ENCODE measurements at regions not wholly inside any gene's neighbourhood (a gene's known extent, or its start where the extent isn't known, plus 50 kb on each side); places are given as distances from the start of the nearest gene placed in this dataset.
"Not testable (repeated sequence)": the region's sequence is repeated elsewhere in the genome, so short reads cannot be mapped to it uniquely, and the experiment has no call there.

- DNase-seq (ENCODE audit: low spot score) = no peak
- intact Hi-C loops (cut with DNase I) = no loop called here
Measured at GRCh38 chr5:82509762-82510161, 231.6 kb upstream of the RPS23 start.

DNA sequence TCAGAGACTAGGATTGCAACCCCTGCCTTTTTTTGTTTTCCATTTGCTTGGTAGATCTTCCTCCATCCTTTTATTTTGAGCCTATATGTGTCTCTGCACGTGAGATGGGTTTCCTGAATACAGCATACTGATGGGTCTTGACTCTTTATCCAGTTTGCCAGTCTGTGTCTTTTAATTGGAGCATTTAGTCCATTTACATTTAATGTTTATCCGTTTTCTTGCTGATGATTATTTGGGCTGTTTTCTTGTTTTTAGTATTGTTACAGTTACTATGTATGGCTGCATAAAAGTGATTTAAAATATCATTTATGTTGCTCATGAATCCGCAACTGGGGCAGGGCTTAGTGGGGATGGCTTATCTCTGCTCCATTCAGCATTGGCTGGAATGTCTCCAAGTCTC, 228.2 kb upstream of the RPS23 start:
- intact Hi-C loops (cut with DNase I); DNase-seq (ENCODE audit: low spot score): not testable (repeated sequence)

DNA sequence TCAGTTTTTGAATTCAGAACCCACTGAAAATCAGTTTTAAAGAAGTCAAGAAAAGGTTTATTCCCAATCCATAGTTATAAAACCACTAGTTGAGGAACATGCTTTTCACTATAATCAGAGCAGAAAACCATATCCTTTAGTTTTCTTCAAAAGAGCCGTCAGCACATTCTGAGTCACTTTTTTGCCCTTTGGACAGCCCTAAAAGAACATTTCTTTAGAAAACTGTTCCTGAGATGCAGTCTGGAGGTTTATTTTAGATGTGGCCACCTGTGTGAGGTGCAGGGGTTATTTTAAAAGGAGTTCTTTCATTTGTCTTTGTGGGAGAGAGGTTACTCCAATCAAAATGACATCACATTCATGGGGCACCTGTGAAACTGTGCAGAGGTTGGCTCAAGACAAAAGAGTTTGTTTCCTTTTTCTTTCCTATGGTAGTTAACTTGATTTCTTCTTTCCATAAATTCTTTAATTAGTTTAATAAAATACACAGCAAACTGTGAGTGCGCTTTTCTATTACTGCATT, 221.6 kb upstream of the RPS23 start:
- intact Hi-C loops (cut with DNase I) = no loop called here
- no peak for DNase-seq (ENCODE audit: low spot score)

- no peak for DNase-seq (ENCODE audit: low spot score)
- intact Hi-C loops (cut with DNase I) = no loop called here
Measured at GRCh38 chr5:82497242-82497641, 219.1 kb upstream of the RPS23 start.

GRCh38 chr5:82494942-82495341, 216.8 kb upstream of the RPS23 start:
- DNase-seq (ENCODE audit: low spot score) = no peak
- intact Hi-C loops (cut with DNase I) = no loop called here

- no peak for DNase-seq (ENCODE audit: low spot score)
- intact Hi-C loops (cut with DNase I) = no loop called here
Measured at GRCh38 chr5:82493221-82493620, 215.1 kb upstream of the RPS23 start.

DNA sequence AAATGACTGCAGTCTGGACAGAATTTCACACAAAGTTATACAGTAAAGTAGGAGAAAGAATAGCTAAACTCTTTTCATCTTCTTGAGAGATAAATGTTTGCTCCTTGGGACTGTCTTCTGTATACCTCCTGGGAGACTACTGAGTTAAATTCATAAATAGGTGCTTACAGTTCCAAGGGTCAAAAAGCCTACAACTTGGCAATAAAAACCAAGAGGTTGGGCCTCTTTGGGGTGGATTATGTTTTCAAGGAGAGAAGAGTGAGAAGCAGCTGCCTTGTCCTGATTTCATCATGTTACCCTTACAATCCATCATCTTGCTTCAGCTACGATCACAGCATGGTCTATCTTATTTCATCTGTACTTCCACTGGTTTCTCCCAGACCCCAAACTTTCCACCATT, 213.2 kb upstream of the RPS23 start:
- DNase-seq (ENCODE audit: low spot score) = no peak
- intact Hi-C loops (cut with DNase I) = no loop called here

- DNase-seq (ENCODE audit: low spot score) = no peak
- intact Hi-C loops (cut with DNase I) = no loop called here
Measured at GRCh38 chr5:82489683-82490082, 211.5 kb upstream of the RPS23 start.

- DNase-seq (ENCODE audit: low spot score) = no peak
- intact Hi-C loops (cut with DNase I) = no loop called here
Measured at GRCh38 chr5:82487131-82487530, 209.0 kb upstream of the RPS23 start.

DNA sequence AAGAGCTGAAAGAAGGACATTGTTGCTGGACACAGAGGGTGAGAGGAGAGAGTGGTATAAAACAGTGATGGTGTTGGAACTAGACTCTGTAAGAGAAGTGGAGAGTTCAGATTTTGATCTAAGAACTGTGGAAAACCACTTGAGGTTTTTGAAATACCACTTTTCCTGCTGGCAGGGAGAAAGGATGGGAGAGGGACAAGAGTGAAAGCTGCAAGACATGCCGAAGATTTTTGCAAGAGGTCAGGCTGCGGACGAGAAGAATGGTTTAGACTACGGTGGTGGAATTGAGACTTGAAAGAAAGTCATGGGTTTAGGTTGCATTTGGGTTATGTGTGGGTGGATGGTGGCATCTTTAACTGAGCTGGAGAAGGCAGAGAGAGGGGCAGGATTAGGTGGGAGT, 202.2 kb upstream of the RPS23 start:
- intact Hi-C loops (cut with DNase I) = no loop called here
- no peak for DNase-seq (ENCODE audit: low spot score)

DNA sequence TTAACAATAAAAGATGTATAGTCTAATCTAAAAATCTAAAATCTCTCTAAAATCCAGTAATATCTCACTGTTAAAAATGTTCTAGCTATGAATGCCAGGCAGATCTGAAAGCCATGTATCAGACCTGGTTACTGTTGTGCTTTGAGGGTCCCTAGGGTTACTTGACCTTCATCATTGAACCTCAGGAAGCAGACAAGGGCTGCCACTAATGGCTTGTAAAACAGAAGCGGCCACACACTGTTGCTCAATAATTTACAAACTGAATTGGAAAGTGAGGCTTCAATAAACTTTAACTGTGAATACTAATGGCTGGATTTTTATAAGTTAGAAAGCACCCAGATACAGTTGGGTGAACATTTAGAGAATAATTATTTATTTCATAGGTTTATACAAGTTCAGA, 198.0 kb upstream of the RPS23 start:
- intact Hi-C loops (cut with DNase I) = no loop called here

GRCh38 chr5:82473262-82473661, 195.1 kb upstream of the RPS23 start:
- intact Hi-C loops (cut with DNase I) = no loop called here
- no peak for DNase-seq (ENCODE audit: low spot score)

More for the DNA sequence above, 198.0 kb upstream of the RPS23 start:
- no peak for DNase-seq (ENCODE audit: low spot score)

DNA sequence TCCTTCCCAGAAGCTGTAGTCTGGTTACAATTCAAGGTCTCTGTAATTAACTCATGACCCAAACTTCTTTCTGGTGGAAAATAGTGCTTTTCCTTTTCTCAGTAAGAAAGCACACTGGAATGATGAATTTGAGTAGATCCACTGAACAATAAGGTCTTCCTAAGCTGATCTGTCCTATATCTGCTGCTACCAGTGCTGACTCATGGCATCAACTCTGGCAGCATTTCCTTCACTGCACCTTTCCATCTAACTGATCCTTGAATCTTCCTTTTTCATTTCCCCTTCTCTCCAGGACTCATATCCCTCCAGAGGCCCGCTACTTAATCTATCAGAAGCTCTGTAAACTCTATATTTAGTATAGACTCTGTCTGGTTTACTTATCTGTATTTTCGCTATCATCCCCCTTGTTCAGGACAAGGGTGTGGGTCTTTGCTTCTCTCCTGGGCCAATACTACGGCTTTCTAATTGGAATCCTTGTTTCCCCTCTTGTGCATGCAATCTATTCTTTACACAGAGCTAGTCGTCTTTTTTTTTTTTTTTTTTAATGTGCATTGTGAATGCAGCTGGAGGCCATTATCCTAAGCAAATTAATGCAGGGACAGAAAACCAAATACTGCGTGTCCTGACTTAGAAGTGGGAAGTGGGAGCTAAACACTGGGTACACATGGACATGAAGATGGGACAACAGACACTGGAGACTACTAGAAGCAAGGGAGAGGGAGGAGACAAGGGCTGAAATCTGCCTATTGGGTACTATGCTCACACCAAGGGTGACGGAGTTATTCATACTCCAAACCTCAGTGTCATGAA, 192.2 kb upstream of the RPS23 start:
- intact Hi-C loops (cut with DNase I) = no loop called here
- DNase-seq (ENCODE audit: low spot score) = no peak

DNA sequence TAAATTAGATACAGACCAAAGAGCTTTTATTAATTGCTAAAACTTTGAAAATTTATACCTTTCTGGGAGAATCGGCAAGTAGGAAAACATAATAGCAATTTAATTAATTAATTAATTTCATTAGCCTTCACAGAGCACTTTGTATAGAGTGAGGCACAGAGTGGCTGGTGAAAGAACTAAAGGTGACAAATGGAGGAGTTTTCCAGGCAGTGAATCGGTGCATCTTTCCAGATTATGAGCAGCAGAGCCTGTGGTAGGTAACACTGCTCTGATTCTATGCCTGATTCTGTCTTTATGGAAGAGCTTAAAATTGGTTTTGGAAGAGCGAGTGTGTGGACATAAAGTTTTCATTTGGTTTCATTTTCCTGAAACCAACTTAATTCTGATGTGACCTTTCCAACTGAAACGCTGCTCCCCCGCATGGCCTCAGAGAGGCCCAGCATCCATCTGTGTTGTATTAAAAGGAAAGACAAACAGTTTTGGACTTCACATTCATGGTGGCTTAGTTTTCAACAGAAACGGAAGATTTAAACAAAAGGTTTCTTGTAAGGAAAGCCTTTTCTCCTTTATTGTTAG, 188.9 kb upstream of the RPS23 start:
- intact Hi-C loops (cut with DNase I) = loop anchor here (10.0 kb wide), 1 partner anchor 102 kb away; no protein-coding TSS in a partner anchor
- DNase-seq (ENCODE audit: low spot score) = no peak

DNA sequence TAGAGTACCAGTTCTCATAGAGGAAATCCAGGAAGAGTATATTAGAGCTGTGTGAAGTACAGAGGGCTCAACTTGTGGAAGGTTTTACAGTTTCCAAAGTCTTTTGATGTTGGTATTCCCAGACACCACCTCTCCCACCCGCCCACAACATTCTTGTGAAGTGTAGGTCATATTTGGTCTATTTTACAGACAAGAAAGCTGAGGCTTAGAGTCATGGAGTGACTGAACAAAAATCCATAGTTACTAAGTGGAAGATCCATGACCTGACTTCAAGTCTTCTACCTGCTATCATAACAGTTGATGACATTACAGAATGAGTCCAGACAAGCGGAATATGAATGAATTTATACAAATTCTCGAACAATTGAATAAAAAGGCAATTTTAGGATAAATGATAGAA, 187.1 kb upstream of the RPS23 start:
- no peak for DNase-seq (ENCODE audit: low spot score)
- intact Hi-C loops (cut with DNase I) = loop anchor here (10.0 kb wide), 1 partner anchor 100 kb away; no protein-coding TSS in a partner anchor

DNA sequence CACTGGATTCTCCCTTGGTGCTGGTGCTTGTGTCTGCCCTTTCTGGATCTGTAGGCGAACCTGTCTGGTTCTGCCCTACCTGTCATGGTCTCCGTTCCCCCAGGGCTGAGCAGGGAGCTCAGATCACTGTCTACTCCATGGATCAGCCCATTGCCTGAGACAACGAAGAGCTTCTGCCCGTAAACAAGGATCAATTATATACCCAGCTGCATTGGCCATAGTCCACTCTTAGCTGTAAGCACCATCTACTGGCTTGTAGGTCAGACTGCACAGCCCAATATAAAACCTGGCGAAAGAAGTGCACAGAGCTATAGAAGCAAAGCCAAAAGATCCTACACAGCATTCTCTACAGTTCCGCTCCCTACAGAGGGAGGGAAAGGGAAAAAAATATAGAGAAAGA, 181.5 kb upstream of the RPS23 start:
- no peak for DNase-seq (ENCODE audit: low spot score)
- intact Hi-C loops (cut with DNase I) = loop anchor here (10.0 kb wide), 1 partner anchor 95 kb away; no protein-coding TSS in a partner anchor

- intact Hi-C loops (cut with DNase I); DNase-seq (ENCODE audit: low spot score): not testable (repeated sequence)
Measured at GRCh38 chr5:82455317-82455716, 177.2 kb upstream of the RPS23 start.

- intact Hi-C loops (cut with DNase I) = no loop called here
- DNase-seq (ENCODE audit: low spot score) = no peak
Measured at GRCh38 chr5:82448374-82448773, 170.2 kb upstream of the RPS23 start.

DNA sequence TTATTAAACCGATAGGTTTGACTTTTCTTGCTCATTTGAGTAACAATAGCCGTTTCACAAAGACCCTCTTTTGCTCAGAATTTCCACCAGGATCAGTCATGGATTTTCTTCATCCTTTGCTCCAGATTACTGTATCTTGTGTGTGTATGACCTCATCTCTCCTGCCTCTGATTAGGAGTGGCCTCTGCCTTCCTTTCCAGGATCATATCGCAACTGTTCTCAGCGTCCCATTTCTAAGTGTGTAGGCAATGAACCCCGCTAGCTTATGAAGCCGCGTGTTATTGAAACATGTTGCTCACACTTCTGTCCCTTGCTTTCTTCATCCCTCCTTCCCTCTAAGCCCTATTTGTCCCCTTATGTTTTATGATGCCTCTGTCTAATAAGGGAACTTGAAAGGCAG, 169.8 kb upstream of the RPS23 start:
- no peak for DNase-seq (ENCODE audit: low spot score)
- intact Hi-C loops (cut with DNase I) = no loop called here

GRCh38 chr5:82446809-82447208, 168.7 kb upstream of the RPS23 start:
- intact Hi-C loops (cut with DNase I) = no loop called here
- DNase-seq (ENCODE audit: low spot score) = no peak

- intact Hi-C loops (cut with DNase I) = no loop called here
- no peak for DNase-seq (ENCODE audit: low spot score)
Measured at GRCh38 chr5:82445726-82446335, 167.7 kb upstream of the RPS23 start.
